AG09319 (cell line): ENCODE measurements at regions not wholly inside any gene's neighbourhood (a gene's known extent, or its start where the extent isn't known, plus 50 kb on each side); places are given as distances from the start of the nearest gene placed in this dataset.
"Not testable (repeated sequence)": the region's sequence is repeated elsewhere in the genome, so short reads cannot be mapped to it uniquely, and the experiment has no call there.

Source experiments
- DNase-seq: peaks from one replicate; pipeline ENCODE4 v3.0.0-alpha.2; 2010; ENCODE audit warnings: low read depth; ENCODE audit errors: extremely low read depth
- TF ChIP-seq, protein P1 (sequence below): IDR thresholded peaks from 2 replicates; pipeline ENCODE4 v1.5.1; 2011; ENCODE audit warnings: low read depth, mild to moderate bottlenecking, inconsistent platforms, low read length, moderate library complexity

DNA sequence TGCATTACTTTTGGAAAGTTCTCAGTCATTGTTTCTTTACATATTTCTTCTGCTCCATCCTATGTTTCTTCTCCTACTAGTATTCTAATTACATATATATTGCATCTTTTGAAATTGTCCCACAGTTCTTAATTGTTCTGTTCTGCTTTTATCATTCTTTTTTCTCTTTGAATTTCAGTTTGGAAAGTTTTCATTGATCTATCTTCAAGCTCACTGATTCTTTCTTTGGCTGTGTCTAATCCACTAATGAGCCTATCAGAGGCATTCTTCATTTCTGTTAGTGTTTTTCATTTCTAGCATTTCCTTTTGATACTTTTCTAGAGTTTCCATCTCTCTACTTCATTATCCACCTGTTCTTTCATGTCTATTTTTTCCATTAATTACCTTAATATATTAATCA is 159.0 kb upstream of the KCNJ15 start:
- TF ChIP-seq, protein P1, sequence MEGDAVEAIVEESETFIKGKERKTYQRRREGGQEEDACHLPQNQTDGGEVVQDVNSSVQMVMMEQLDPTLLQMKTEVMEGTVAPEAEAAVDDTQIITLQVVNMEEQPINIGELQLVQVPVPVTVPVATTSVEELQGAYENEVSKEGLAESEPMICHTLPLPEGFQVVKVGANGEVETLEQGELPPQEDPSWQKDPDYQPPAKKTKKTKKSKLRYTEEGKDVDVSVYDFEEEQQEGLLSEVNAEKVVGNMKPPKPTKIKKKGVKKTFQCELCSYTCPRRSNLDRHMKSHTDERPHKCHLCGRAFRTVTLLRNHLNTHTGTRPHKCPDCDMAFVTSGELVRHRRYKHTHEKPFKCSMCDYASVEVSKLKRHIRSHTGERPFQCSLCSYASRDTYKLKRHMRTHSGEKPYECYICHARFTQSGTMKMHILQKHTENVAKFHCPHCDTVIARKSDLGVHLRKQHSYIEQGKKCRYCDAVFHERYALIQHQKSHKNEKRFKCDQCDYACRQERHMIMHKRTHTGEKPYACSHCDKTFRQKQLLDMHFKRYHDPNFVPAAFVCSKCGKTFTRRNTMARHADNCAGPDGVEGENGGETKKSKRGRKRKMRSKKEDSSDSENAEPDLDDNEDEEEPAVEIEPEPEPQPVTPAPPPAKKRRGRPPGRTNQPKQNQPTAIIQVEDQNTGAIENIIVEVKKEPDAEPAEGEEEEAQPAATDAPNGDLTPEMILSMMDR: no peak
- DNase-seq: no peak

DNA sequence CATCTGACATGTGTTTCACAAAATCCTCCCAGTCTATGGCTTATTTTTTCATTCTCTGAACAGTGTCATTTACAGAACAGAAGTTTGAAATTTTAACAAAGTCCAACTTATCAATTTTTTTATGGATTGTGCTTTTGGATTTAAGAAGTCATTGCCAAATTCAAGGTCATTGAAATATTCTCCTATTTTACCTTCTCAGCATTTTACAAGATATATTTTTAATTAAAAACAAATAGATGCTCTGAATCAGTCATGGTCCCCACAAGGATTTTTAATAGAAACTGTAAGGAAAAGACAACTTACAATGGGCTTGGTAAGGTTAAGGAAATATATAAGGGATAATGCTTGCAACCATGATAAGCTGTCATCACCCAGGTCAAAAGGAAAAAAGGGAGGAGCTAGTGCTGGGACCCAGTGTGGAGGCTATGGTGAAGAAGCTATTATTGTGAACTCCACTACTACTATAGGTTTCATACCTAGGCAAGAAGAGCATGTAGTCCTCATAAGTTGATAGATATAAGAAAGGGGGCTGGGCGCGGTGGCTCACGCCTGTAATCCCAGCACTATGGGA is 144.5 kb upstream of the KCNJ15 start:
- TF ChIP-seq, protein P1: no peak
- no peak for DNase-seq

DNA sequence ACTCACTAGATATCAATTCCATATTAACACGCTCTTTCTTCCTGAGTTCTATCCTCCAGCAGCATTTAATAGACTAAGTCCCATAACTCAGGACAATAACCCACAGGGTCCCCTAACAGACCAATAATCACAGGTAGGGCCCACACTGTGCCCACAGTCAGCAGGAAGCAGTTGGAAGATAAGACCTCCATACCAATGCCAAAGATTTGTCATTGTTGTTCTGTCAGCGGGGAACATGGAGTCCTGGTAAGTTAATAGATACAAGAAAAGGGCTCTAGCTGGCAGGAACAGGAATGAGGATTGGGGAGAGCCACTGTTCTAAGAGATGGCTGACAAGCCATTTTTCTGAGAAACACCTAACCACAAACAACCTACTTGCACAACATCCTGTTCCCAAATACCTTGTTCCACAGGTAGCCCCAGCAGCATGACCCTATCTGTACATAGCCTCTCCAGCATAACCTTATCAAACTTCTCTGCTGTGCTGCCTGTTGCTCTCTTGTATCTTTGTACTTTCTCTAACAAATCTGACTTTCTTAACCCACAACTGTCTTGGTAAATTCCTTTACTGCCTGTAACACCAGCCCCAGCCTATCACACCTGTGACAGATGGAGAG is 142.0 kb upstream of the KCNJ15 start:
- no peak for DNase-seq
- TF ChIP-seq, protein P1: no peak

DNA sequence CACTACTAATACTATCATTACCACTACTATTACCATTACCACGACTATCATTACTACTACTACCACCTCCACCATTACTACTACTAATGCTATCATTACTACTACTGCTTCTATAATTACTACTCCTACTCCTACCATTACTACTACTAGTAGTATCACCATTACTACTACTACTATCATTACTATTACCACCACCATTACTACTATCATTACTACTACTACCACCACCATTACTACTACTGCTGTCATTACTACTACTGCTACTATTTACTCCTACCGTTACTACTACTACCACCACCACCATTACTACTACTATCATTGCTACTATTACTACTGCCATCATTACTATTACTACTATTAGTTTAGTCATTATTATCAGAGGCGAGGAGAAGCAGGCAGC is 140.9 kb upstream of the KCNJ15 start:
- no peak for DNase-seq
- TF ChIP-seq, protein P1: no peak

DNA sequence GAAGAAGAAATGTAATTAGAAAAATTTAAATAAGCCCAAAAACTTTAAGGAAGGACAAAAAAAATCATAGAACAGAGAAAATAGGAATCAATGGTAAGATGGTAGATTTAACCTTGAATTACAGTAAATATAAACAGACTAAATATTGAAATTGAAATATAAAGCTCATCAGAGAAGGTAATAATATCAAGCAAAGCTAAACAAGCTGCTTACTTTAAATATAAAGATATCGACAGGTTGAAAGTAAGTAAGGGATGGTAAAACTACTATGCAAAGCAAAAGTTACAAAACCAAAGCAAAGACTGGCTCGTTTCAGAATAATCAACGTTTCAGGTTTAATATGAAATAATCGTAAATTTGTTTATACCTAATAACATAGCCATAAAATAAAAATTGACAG is 137.0 kb upstream of the KCNJ15 start:
- DNase-seq: no peak
- TF ChIP-seq, protein P1: no peak

DNA sequence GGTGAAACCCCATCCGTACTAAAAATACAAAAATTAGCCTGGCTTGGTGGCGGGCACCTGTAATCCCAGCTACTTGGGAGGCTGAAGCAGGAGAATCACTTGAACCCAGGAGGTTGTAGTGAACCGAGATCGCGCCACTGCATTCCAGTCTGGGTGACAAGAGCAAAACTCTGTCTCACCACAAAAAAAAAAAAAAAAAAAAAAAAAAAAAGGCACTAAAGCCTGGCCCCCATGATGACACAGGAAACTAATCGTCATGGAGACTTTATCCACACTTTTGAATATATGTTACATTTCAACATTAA is 136.2 kb upstream of the KCNJ15 start:
- DNase-seq: not testable (repeated sequence)

DNA sequence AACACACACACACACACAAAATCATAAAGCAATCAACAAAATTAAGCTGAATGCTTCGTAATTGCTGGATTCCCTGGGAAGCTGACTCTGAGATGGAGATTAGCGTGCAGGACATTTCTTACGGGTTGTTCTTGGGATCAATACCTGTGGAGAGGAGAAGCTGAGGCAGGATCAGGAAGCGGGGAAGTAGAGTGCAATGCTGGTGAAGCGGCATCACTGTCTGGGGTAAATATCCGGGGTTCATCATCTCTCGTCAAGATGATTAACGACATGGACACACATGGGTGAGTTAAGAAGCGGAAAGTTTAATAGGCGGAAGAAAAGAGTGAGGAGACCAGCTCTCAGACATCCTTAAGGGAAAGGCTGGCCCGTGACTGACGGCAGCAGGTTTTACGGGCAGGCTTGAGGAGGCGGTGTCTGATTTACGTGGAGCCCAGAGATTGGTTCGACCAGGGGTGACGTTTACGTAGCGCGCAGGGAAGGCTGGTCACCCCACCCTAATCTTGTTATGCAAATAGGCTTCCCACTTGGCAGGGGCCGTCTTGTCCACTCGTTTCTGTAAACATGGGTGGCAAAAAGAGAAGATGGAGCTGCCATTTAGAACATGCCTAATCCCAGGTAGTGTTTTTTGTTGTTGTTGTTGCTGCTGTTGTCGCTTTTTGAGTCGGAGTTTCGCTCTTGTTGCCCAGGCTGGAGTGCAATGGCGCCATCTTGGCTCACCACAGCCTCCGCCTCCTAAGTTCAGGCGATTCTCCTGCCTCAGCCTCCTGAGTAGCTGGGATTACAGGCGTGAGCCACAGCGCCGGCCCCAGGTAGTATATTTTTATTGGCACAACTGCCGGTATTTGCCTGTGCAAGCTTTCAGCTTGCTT is 135.6 kb upstream of the KCNJ15 start:
- no peak for DNase-seq
- TF ChIP-seq, protein P1: no peak
